ENCODE measurements at regions not wholly inside any gene's neighbourhood (a gene's known extent, or its start where the extent isn't known, plus 50 kb on each side); places are given as distances from the start of the nearest gene placed in this dataset.
"Not testable (repeated sequence)": the region's sequence is repeated elsewhere in the genome, so short reads cannot be mapped to it uniquely, and the experiment has no call there.

GRCh38 chr2:187206471-187206870 lies 241.6 kb downstream of the CALCRL start:
- Histone ChIP-seq H3K9me3 (ENCODE audit: control insufficient read depth, insufficient read depth, low read length) (no peaks in the 10 kb centered on the region), H3K4me1 (ENCODE audit: control insufficient read depth, insufficient read depth, low read length) (no peaks in the 10 kb centered on the region), H3K27ac (ENCODE audit: low read length) (no peak overlapping the region), H3K27me3 (ENCODE audit: control insufficient read depth, insufficient read depth, low read length) (no peaks in the 10 kb centered on the region), H3K36me3 (ENCODE audit: control insufficient read depth, insufficient read depth, low read length) (no peaks in the 10 kb centered on the region), H3K4me3 (ENCODE audit: low read length) (no peak overlapping the region)
- no CpG with 5 or more reads among the region's 1 CpG for WGBS (ENCODE audit: insufficient coverage, insufficient read length)
- DNase-seq (ENCODE audit: low read depth, low spot score): no peak

DNA sequence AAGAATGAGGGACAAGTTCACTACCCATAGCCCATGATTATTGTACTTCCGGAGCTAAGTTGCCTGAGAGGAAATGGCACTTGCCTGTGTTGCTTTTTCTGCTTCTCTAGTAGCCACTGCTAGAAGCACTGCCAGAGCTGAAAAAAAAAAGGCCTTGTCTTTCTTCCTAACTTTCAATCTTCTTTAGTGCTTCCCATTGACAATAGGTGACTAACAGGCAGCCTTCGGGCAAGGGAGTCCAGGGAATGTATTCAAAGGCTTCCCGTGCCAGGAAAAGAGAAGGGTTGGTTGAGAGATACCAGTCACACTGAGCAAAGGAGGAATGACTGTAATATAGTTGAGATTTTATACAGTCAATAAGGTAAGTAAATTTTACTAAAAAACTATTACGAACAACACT lies 242.0 kb downstream of the CALCRL start:
- Histone ChIP-seq H3K9me3 (ENCODE audit: control insufficient read depth, insufficient read depth, low read length) (no peaks in the 10 kb centered on the region), H3K27ac (ENCODE audit: low read length) (no peak overlapping the region), H3K27me3 (ENCODE audit: control insufficient read depth, insufficient read depth, low read length) (no peaks in the 10 kb centered on the region), H3K4me1 (ENCODE audit: control insufficient read depth, insufficient read depth, low read length) (no peaks in the 10 kb centered on the region), H3K4me3 (ENCODE audit: low read length) (no peak overlapping the region), H3K36me3 (ENCODE audit: control insufficient read depth, insufficient read depth, low read length) (no peaks in the 10 kb centered on the region)
- no CpG with 5 or more reads among the region's 4 CpGs for WGBS (ENCODE audit: insufficient coverage, insufficient read length)
- DNase-seq (ENCODE audit: low read depth, low spot score): no peak

GRCh38 chr2:187198136-187198535 lies 249.9 kb downstream of the CALCRL start:
- DNase-seq (ENCODE audit: low read depth, low spot score): no peak
- Histone ChIP-seq H3K4me3 (ENCODE audit: low read length) (no peak overlapping the region), H3K27me3 (ENCODE audit: control insufficient read depth, insufficient read depth, low read length) (no peaks in the 10 kb centered on the region), H3K27ac (ENCODE audit: low read length) (no peak overlapping the region), H3K9me3 (ENCODE audit: control insufficient read depth, insufficient read depth, low read length) (no peaks in the 10 kb centered on the region), H3K36me3 (ENCODE audit: control insufficient read depth, insufficient read depth, low read length) (no peaks in the 10 kb centered on the region), H3K4me1 (ENCODE audit: control insufficient read depth, insufficient read depth, low read length) (no peaks in the 10 kb centered on the region)

GRCh38 chr2:187194049-187194448 lies 254.0 kb downstream of the CALCRL start:
- Histone ChIP-seq H3K9me3 (ENCODE audit: control insufficient read depth, insufficient read depth, low read length) (no peaks in the 10 kb centered on the region), H3K4me3 (ENCODE audit: low read length) (no peak overlapping the region), H3K27ac (ENCODE audit: low read length) (no peak overlapping the region), H3K4me1 (ENCODE audit: control insufficient read depth, insufficient read depth, low read length) (no peaks in the 10 kb centered on the region), H3K36me3 (ENCODE audit: control insufficient read depth, insufficient read depth, low read length) (no peaks in the 10 kb centered on the region), H3K27me3 (ENCODE audit: control insufficient read depth, insufficient read depth, low read length) (no peaks in the 10 kb centered on the region)
- no peak for DNase-seq (ENCODE audit: low read depth, low spot score)

DNA sequence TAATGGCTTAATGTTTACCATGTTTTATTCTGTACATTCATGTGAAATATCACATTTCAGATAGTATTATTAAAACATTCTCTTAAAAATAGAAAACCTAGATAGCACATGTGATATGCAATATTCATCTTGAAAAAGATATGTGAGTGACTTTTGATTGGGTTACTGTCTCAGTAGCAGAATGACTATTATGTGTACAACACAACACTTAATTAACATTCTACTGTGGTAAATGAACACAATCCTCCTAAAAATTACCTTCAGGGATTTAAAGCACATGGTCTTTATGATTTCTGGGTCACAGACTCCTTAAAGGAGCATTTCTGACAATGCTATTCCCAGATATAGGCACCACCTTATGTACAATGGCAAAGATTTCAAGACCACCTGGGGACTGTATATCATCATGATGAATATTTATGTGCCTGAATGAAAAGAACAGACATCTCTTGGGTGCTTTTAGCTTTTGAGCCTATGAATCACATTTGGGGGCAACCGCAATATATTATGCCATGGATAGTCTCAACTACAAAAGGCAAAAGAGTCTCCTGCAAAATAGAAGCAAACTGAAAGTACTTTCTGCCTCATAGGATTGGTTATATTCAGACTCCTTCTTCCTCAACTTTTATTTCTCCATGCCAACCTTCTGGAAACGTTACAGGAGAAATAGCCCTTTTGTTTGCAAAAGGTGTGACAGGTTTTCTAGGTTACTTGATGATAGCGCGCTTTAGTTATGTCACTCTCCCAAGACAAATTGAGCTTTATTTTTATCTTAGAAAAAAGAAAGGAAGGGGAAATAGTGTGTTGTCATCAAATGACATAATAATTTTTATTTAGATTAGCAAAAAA lies 259.0 kb downstream of the CALCRL start:
- WGBS (ENCODE audit: insufficient coverage, insufficient read length): no CpG with 5 or more reads among the region's 4 CpGs
- Histone ChIP-seq H3K27me3 (ENCODE audit: control insufficient read depth, insufficient read depth, low read length) (no peaks in the 10 kb centered on the region), H3K36me3 (ENCODE audit: control insufficient read depth, insufficient read depth, low read length) (no peaks in the 10 kb centered on the region), H3K27ac (ENCODE audit: low read length) (no peak overlapping the region), H3K9me3 (ENCODE audit: control insufficient read depth, insufficient read depth, low read length) (no peaks in the 10 kb centered on the region), H3K4me3 (ENCODE audit: low read length) (no peak overlapping the region), H3K4me1 (ENCODE audit: control insufficient read depth, insufficient read depth, low read length) (no peaks in the 10 kb centered on the region)
- no peak for DNase-seq (ENCODE audit: low read depth, low spot score)

GRCh38 chr2:187187519-187187918 lies 260.5 kb downstream of the CALCRL start:
- DNase-seq (ENCODE audit: low read depth, low spot score): no peak
- no peak overlapping the region for H3K27ac ChIP-seq (ENCODE audit: low read length)
- H3K4me3 ChIP-seq (ENCODE audit: low read length): no peak overlapping the region
- H3K4me1 ChIP-seq (ENCODE audit: control insufficient read depth, insufficient read depth, low read length): no peaks in the 10 kb centered on the region
- no peaks in the 10 kb centered on the region for H3K36me3 ChIP-seq (ENCODE audit: control insufficient read depth, insufficient read depth, low read length)
- no peaks in the 10 kb centered on the region for H3K27me3 ChIP-seq (ENCODE audit: control insufficient read depth, insufficient read depth, low read length)
- H3K9me3 ChIP-seq (ENCODE audit: control insufficient read depth, insufficient read depth, low read length): no peaks in the 10 kb centered on the region

GRCh38 chr2:187180529-187180928 lies 267.5 kb downstream of the CALCRL start:
- H3K36me3 ChIP-seq (ENCODE audit: control insufficient read depth, insufficient read depth, low read length): no peaks in the 10 kb centered on the region
- no CpG with 5 or more reads among the region's 3 CpGs for WGBS (ENCODE audit: insufficient coverage, insufficient read length)
- H3K9me3 ChIP-seq (ENCODE audit: control insufficient read depth, insufficient read depth, low read length): no peaks in the 10 kb centered on the region
- H3K4me1 ChIP-seq (ENCODE audit: control insufficient read depth, insufficient read depth, low read length): no peaks in the 10 kb centered on the region
- no peaks in the 10 kb centered on the region for H3K27me3 ChIP-seq (ENCODE audit: control insufficient read depth, insufficient read depth, low read length)
- no peak overlapping the region for H3K4me3 ChIP-seq (ENCODE audit: low read length)
- H3K27ac ChIP-seq (ENCODE audit: low read length): no peak overlapping the region
- DNase-seq (ENCODE audit: low read depth, low spot score): no peak

GRCh38 chr2:187178876-187179275 lies 269.2 kb downstream of the CALCRL start:
- not testable (repeated sequence) for H3K9me3 ChIP-seq (ENCODE audit: control insufficient read depth, insufficient read depth, low read length); DNase-seq (ENCODE audit: low read depth, low spot score); H3K27me3 ChIP-seq (ENCODE audit: control insufficient read depth, insufficient read depth, low read length); H3K4me3 ChIP-seq (ENCODE audit: low read length); H3K36me3 ChIP-seq (ENCODE audit: control insufficient read depth, insufficient read depth, low read length); H3K4me1 ChIP-seq (ENCODE audit: control insufficient read depth, insufficient read depth, low read length); H3K27ac ChIP-seq (ENCODE audit: low read length)
- no CpG with 5 or more reads among the region's 3 CpGs for WGBS (ENCODE audit: insufficient coverage, insufficient read length)

- no CpG with 5 or more reads among the region's 10 CpGs for WGBS (ENCODE audit: insufficient coverage, insufficient read length)
- no peak for DNase-seq (ENCODE audit: low read depth, low spot score)
- Histone ChIP-seq H3K9me3 (ENCODE audit: control insufficient read depth, insufficient read depth, low read length) (no peaks in the 10 kb centered on the region), H3K4me1 (ENCODE audit: control insufficient read depth, insufficient read depth, low read length) (no peaks in the 10 kb centered on the region), H3K4me3 (ENCODE audit: low read length) (no peak overlapping the region), H3K27me3 (ENCODE audit: control insufficient read depth, insufficient read depth, low read length) (no peaks in the 10 kb centered on the region), H3K27ac (ENCODE audit: low read length) (no peak overlapping the region), H3K36me3 (ENCODE audit: control insufficient read depth, insufficient read depth, low read length) (no peaks in the 10 kb centered on the region)
Measured at GRCh38 chr2:187177253-187177652, 270.8 kb downstream of the CALCRL start.

DNA sequence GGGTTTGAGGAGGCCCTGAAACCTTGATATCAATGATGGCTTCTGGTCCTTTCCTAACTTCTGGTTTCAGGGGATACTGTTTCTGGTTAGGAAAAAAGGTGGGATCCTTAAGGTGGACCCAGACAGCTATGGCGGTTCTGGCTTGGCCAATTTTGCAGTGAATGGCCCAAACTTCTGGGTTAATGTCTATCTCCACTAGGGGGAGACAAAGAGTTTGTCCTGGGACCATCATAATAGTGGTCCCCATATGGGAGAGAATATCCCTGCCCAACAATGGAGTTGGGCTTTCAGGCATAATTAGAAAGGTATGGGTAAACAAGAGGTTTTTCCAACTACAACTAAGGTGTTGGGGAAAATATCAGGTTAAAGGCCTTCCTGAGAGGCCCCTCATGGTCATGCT lies 273.5 kb downstream of the CALCRL start:
- no peaks in the 10 kb centered on the region for H3K4me1 ChIP-seq (ENCODE audit: control insufficient read depth, insufficient read depth, low read length)
- H3K27me3 ChIP-seq (ENCODE audit: control insufficient read depth, insufficient read depth, low read length): no peaks in the 10 kb centered on the region
- H3K36me3 ChIP-seq (ENCODE audit: control insufficient read depth, insufficient read depth, low read length): no peaks in the 10 kb centered on the region
- H3K9me3 ChIP-seq (ENCODE audit: control insufficient read depth, insufficient read depth, low read length): no peaks in the 10 kb centered on the region
- DNase-seq (ENCODE audit: low read depth, low spot score): no peak
- no CpG with 5 or more reads among the region's 1 CpG for WGBS (ENCODE audit: insufficient coverage, insufficient read length)
- no peak overlapping the region for H3K4me3 ChIP-seq (ENCODE audit: low read length)
- H3K27ac ChIP-seq (ENCODE audit: low read length): no peak overlapping the region

DNA sequence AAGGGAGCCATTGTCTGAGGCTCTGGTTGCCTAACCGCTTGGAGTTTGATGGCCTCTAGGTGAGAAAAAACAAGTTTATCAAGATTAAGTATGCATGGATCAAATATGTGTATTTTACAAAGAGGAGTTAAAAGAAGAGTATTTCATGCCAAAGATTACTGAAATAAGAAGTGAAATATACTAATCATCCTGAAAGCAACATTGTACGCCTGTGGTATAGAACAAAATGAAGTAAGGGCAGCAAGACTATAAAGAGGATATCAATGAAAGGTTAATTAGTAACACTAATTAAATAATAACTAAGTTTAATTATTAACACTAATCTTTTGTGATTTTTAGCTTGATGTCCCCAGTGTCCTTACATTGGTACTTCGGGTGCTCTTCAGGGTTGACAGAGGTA lies 276.7 kb downstream of the CALCRL start:
- Histone ChIP-seq H3K36me3 (ENCODE audit: control insufficient read depth, insufficient read depth, low read length) (no peaks in the 10 kb centered on the region), H3K27ac (ENCODE audit: low read length) (no peak overlapping the region), H3K9me3 (ENCODE audit: control insufficient read depth, insufficient read depth, low read length) (no peaks in the 10 kb centered on the region), H3K4me3 (ENCODE audit: low read length) (no peak overlapping the region), H3K27me3 (ENCODE audit: control insufficient read depth, insufficient read depth, low read length) (no peaks in the 10 kb centered on the region), H3K4me1 (ENCODE audit: control insufficient read depth, insufficient read depth, low read length) (no peaks in the 10 kb centered on the region)
- WGBS (ENCODE audit: insufficient coverage, insufficient read length): no CpG with 5 or more reads among the region's 3 CpGs
- no peak for DNase-seq (ENCODE audit: low read depth, low spot score)

Data from iPS DF 6.9 (cell line).